ENCODE measurements at regions not wholly inside any gene's neighbourhood (a gene's known extent, or its start where the extent isn't known, plus 50 kb on each side); places are given as distances from the start of the nearest gene placed in this dataset.
"Not testable (repeated sequence)": the region's sequence is repeated elsewhere in the genome, so short reads cannot be mapped to it uniquely, and the experiment has no call there.

GRCh38 chrX:1140236-1140681 is 72.2 kb downstream of the CRLF2 start:
- DNase-seq: no peak

DNA sequence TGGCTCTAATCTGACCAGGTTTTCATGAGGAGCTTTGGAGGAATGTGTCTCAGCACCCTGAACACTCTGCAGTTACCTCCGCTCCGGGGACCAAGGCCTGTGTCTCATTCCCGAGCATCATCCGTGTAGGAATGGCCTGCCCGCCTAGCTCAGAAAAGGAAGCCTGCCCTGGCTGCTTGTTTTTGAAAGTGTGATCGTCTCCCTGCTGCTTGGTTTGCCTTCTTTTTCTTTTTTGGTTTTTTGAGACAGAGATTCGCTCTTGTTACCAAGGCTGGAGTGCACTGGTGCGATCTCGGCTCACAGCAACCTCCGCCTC is 73.3 kb downstream of the CRLF2 start:
- DNase-seq: no peak

DNA sequence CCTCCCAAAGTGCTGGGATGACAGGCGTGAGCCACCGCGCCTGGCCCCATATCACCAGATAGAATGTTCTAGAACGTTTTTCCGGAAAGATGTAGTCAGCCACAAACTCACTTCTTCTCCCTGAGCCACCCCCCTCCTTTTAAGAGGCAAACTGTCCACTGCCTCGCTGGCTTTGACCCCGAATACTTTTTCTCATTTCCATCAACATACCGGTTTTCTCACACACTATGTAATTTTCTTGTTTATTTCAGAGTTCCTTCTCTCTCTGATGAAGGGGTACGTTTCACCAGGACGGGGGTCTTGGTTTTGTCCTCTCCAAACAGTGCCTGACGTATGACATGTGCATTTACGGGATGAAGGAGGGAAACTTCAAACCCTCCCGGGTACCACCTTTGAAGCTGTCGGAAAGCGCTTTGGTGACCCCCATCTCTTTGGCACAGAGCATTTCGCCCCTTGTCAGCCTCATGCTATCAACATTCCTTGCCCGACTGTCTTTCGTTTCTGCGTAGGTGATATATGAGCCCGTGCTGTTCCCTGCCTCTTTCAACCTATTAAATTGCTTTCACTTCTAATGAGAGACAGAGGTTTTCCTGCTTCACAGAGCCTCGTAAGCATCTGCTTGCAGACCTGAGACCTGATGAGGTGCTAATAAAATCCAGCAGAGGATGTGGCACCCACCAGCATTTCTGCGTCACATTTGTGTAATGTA is 73.8 kb downstream of the CRLF2 start:
- DNase-seq: no peak

GRCh38 chrX:1137531-1137930 is 74.9 kb downstream of the CRLF2 start:
- no peak for DNase-seq

GRCh38 chrX:1136582-1136981 is 75.9 kb downstream of the CRLF2 start:
- DNase-seq: not testable (repeated sequence)

- DNase-seq: no peak
Measured at GRCh38 chrX:1134976-1135375, 77.5 kb downstream of the CRLF2 start.

DNA sequence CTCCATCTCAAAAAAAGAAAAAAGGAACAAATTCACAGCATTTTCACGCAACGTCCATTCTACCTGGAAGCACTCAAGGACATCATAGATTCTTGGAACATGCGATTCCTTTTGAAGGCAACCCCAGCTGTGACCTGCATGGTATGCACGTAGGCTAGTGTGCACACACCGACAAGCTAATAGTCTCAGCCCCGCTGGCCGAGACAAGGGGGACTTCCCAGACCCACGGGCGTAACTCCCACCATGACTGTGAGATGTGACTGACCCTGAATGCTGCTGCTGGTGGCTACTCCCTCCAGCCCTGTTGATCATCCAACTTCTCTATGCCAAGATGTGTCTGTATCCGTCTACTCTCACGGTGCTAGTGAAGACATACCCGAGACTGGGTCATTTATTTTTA is 78.3 kb downstream of the CRLF2 start:
- no peak for DNase-seq

- no peak for DNase-seq
Measured at GRCh38 chrX:1126738-1127137, 85.7 kb downstream of the CRLF2 start.

- no peak for DNase-seq
Measured at GRCh38 chrX:1124531-1124930, 87.9 kb downstream of the CRLF2 start.

DNA sequence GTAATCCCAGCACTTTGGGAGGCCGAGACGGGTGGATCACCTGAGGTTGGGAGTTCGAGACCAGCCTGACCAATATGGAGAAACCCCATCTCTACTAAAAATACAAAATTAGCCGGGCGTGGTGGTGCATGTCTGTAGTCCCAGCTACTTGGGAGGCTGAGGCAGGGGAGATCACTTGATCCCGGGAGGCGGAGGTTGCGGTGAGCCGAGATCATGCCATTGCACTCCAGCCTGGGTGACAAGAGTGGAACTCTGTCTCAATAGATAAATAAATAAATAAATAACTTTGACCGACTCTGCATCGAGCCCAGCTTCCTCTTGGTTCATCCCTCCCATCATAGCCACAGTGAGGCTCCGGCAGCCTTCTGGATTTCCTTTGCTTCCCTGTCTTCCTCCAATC is 89.6 kb downstream of the CRLF2 start:
- not testable (repeated sequence) for DNase-seq

- no peak for DNase-seq
Measured at GRCh38 chrX:1119275-1119674, 93.2 kb downstream of the CRLF2 start.

- no peak for DNase-seq
Measured at GRCh38 chrX:1118572-1119199, 93.8 kb downstream of the CRLF2 start.

DNA sequence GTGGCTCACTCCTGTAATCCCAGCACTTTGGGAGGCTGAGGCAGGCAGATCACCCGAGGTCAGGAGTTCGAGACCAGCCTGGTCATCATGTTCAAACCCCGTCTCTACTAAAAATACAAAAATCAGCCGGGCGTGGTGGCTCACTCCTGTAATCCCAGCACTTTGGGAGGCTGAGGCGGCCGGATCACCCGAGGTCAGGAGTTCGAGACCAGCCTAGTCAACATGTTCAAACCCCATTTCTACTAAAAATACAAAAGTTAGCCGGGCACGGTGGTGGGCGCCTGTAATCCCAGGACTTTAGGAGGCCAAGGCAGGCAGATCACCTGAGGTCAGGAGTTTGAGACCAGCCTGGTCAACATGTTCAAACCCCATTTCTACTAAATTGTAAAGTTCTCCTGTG is 97.0 kb downstream of the CRLF2 start:
- DNase-seq: not testable (repeated sequence)

- DNase-seq: no peak
Measured at GRCh38 chrX:1112321-1112720, 100.1 kb downstream of the CRLF2 start.

DNA sequence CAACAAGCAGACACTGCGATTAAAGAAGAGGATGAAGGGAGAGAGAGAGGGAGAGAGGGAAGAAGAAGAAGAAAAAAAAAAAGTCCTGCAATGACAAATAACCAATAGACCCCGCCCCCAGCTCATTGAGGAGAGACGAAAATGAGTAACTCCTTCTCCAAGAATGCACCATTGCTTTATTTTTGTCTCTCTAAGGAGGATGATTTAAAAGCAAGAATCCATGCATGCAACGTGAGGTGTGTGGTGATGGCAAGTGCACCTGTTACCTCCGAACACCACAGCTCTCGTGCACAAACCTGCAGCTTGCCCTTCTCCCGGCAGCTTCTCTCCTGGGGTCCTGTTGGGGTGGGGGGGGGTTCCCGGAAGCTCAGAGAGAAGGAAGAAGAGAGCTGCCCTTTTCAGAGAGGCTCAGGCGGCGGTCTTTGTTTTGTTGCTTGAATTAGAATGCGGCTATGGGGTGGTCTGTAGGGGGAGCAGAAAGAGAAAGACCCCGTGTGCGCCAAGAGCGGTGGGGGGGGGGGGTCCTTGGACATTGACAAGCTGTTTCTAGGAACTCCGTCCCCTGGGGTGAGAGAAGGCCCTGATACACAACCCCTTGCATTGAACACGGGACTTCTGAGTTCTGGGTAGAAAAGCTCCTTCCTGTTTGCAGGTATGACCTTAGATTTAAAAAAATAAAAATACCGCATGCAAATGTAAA is 100.7 kb downstream of the CRLF2 start:
- no peak for DNase-seq

- DNase-seq: no peak
Measured at GRCh38 chrX:1109580-1110119, 102.8 kb downstream of the CRLF2 start.

- DNase-seq: no peak
Measured at GRCh38 chrX:1108501-1109445, 103.7 kb downstream of the CRLF2 start.

DNA sequence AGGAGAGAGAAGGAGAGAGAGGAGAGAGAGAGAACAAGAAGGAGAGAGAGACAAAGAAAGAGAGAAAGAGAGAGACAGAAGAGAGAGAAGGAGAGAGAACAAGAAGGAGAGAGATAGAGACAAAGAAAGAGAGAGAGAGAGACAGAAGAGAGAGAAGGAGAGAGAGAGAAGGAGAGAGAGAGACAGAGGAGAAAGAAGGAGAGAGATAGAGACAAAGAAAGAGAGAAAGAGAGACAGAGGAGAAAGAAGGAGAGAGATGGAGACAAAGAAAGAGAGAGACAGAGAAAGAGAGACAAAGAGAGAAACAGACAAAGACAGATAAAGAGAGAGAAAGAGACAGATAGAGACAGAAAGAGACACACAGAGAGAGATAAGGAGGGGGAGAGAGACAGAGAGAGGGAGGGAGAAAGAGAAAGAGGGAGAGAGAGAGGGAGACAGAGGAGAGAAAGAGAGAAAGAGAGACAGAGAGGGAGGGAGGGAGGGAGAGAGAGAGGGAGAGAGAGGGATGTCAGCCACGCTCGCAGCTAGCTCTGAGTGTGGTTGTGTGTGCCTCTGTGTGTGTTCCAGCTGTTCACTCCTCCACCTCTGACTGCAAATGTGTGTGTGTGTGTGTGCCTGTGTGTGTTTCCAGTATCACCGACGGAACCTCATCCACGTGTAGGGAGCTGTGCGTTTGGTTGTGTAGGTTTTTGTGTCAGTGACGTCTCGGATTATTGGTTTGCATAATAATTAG is 105.8 kb downstream of the CRLF2 start:
- no peak for DNase-seq

GRCh38 chrX:1105671-1106419 is 106.6 kb downstream of the CRLF2 start:
- no peak for DNase-seq

- DNase-seq: not testable (repeated sequence)
Measured at GRCh38 chrX:1105031-1105430, 107.4 kb downstream of the CRLF2 start.

DNA sequence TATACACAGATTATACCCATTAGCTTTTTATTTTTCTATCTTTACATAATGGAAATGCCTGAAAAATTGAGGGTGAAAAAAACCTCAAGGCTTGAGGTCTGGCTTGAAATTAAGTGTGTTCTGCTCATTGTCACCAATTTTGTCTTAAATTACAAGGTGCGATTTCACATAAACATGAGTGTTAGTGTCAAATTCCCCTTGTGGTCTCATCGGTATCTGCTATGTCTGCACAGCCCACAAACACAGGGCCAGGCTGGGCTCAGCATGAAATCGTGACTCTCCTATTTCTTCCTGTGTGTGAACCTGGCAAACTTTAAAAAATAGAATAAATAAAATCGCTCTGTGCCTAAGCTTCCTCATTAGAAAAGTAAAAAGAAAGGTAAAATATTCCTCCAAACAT is 109.1 kb downstream of the CRLF2 start:
- DNase-seq: no peak

Data from NCI-H1092 (cell line).